K562 (cell line): ENCODE measurements at regions not wholly inside any gene's neighbourhood (a gene's known extent, or its start where the extent isn't known, plus 50 kb on each side); places are given as distances from the start of the nearest gene placed in this dataset.

Experiments
- ATAC-seq: fragments of 200-7000 bp; cut with Tn5 transposase; 3 replicates; pipeline ENCODE4 v1.9.1; 2020; ENCODE audit warnings: moderate library complexity
- BruUV-seq: library from RNA; stranded (reverse); fragments of 400-500 nt; replicated peaks from 2 replicates; lab custom pipeline; 2021; lab: Mats Ljungman, UMichigan
- CTCF ChIA-PET: fragments of 300-600 bp; formaldehyde crosslinking; extraction: SDS; loops from one replicate; lab custom pipeline; 2021; ENCODE audit warnings: low intra/inter-chr PET ratio; lab: Yijun Ruan, JAX
- POLR2A ChIA-PET: fragments of 300-600, 350-650 bp; sonication (Branson Sonifier 250); formaldehyde crosslinking; extraction: SDS; loops from one replicate; lab custom pipeline; 2021; ENCODE audit warnings: antibody characterized with exemption, inconsistent platforms; lab: Yijun Ruan, JAX
- DNase-seq, 4 experiments: peaks; one replicate each; pipeline versions ENCODE4 v3.0.0 to v3.0.0-alpha.2; 2011 to 2018; ENCODE audit warnings: low spot score in 3 of 4, mixed read lengths in 3 of 4; ENCODE audit errors: extremely low read depth in 1 of 4
- FAIRE-seq: peaks from 2 replicates; lab custom pipeline; 2011; peaks lifted over from hg19 to GRCh38; lab: Jason Lieb, UNC
- H2AFZ ChIP-seq: 2 replicates; pipeline ENCODE4 v1.6.0; 2011; ENCODE audit warnings: low read depth, low read length, control low read depth, inconsistent platforms
- H3K27ac ChIP-seq: fragments of 200-600 bp; 3 replicates; pipeline ENCODE4 v1.8.0; 2011; ENCODE audit warnings: low read depth, mild to moderate bottlenecking, control low read depth, inconsistent platforms, low read length, moderate library complexity, mixed read lengths; ENCODE audit errors: extremely low read depth
- H3K27me3 ChIP-seq, 2 experiments: fragments of 300-600 bp in 1 of 2; 2 replicates in 1 of 2; 3 replicates in 1 of 2; pipeline versions ENCODE4 v1.6.0 to v1.8.0; 2011; ENCODE audit warnings: inconsistent platforms in 2 of 2, low read length in 2 of 2, mild to moderate bottlenecking in 1 of 2, mixed read lengths in 1 of 2, moderate library complexity in 1 of 2; ENCODE audit not compliant: control insufficient read depth in 2 of 2, insufficient read depth in 2 of 2
- H3K36me3 ChIP-seq: fragments of 300-600 bp; 3 replicates; pipeline ENCODE4 v1.8.0; 2011; ENCODE audit warnings: mild to moderate bottlenecking, low read length, inconsistent platforms; ENCODE audit not compliant: control insufficient read depth, insufficient read depth
- H3K4me1 ChIP-seq, 2 experiments: fragments of 200-600 bp in 1 of 2; replicated peaks in 1 of 2; 2 replicates in 1 of 2; 3 replicates in 1 of 2; pipeline versions ENCODE4 v1.5.1 to v1.8.0; 2011; ENCODE audit warnings: inconsistent platforms in 2 of 2, low read length in 2 of 2, mild to moderate bottlenecking in 1 of 2, mixed read lengths in 1 of 2, moderate library complexity in 1 of 2; ENCODE audit not compliant: control insufficient read depth in 2 of 2, insufficient read depth in 2 of 2
- H3K4me2 ChIP-seq: 2 replicates; pipeline ENCODE4 v1.6.1; 2011; ENCODE audit warnings: low read length, control low read depth, inconsistent platforms, mixed read lengths; ENCODE audit not compliant: insufficient read depth
- H3K4me3 ChIP-seq: fragments of 200-600 bp; sonication (generic), shearing (Covaris generic); 2 replicates; pipeline ENCODE4 v1.5.1; 2016; ENCODE audit warnings: control low read depth, inconsistent platforms
- H3K79me2 ChIP-seq: fragments of 200-600 bp; 3 replicates; pipeline ENCODE4 v1.8.0; 2011; ENCODE audit warnings: low read length, inconsistent platforms; ENCODE audit not compliant: control insufficient read depth, insufficient read depth
- H3K9ac ChIP-seq, 2 experiments: 2 replicates each; pipeline versions ENCODE4 v1.6.0 to v1.6.1; 2011; ENCODE audit warnings: low read depth in 2 of 2, low read length in 2 of 2, control low read depth in 1 of 2, inconsistent platforms in 1 of 2, mild to moderate bottlenecking in 1 of 2, mixed read lengths in 1 of 2; ENCODE audit not compliant: insufficient read depth in 1 of 2
- H3K9me1 ChIP-seq: one replicate; pipeline ENCODE4 v1.6.0; 2011; ENCODE audit warnings: inconsistent platforms, mild to moderate bottlenecking, low read length, moderate library complexity; ENCODE audit not compliant: control insufficient read depth, insufficient read depth
- H3K9me3 ChIP-seq: replicated peaks from 2 replicates; pipeline ENCODE4 v1.5.1; 2011; ENCODE audit warnings: low read depth, low read length, inconsistent platforms; ENCODE audit not compliant: control insufficient read depth, insufficient read depth
- H4K20me1 ChIP-seq: replicated peaks from 2 replicates; pipeline ENCODE4 v1.6.1; 2011; ENCODE audit warnings: low read length, inconsistent platforms, mixed read lengths; ENCODE audit not compliant: control insufficient read depth, insufficient read depth
- CBFA2T2 ChIP-seq: fragments of 450-650 bp; conservative IDR thresholded peaks from 2 replicates; pipeline ENCODE4 v1.6.1; 2017; ENCODE audit warnings: mild to moderate bottlenecking
- ELF4 ChIP-seq: fragments of 450-650 bp; formaldehyde crosslinking; IDR thresholded peaks from 2 replicates; pipeline ENCODE4 v1.4.0; 2022; ENCODE audit warnings: missing genetic modification characterization
- HDGF ChIP-seq: fragments of 450-650 bp; IDR thresholded peaks from 2 replicates; pipeline ENCODE4 v1.6.1; 2016
- IFI16 ChIP-seq: fragments of 250-450 bp; sonication (Bioruptor Pico); IDR thresholded peaks from 2 replicates; pipeline ENCODE4 v2.1.2; 2022; ENCODE audit warnings: mild to moderate bottlenecking, inconsistent platforms
- MTA3 ChIP-seq: fragments of 450-650 bp; formaldehyde crosslinking; IDR thresholded peaks from 2 replicates; pipeline ENCODE4 v1.6.1; 2017; ENCODE audit warnings: mild to moderate bottlenecking, borderline replicate concordance
- PHF8 ChIP-seq: fragments of 200-600 bp; sonication (generic); IDR thresholded peaks from 2 replicates; pipeline ENCODE4 v1.6.1; 2012; ENCODE audit warnings: mixed run types, mild to moderate bottlenecking, inconsistent platforms, low read length, moderate library complexity, borderline replicate concordance
- TSC22D4 ChIP-seq: fragments of 450-650 bp; IDR thresholded peaks from 2 replicates; pipeline ENCODE4 v1.6.1; 2016; ENCODE audit warnings: missing genetic modification characterization, missing biosample characterization, control low read depth
- WGBS: fragments of 100-300 bp; shearing (Covaris generic); methylation state at CpG from one replicate; pipeline ENCODE4 v1.1.6; 2016; ENCODE audit warnings: low coverage, mixed read lengths; ENCODE audit not compliant: insufficient coverage; ENCODE audit errors: missing lambda C conversion rate; 5-methylcytosine and 5-hydroxymethylcytosine counted together
- in situ Hi-C: fragments of 300-500 bp; cut with MboI; formaldehyde crosslinking; loops from 4 replicates; pipeline ENCODE4 v1.15.0; 2018; ENCODE audit warnings: inconsistent platforms, mixed read lengths
- intact Hi-C: fragments of 100-400 bp; cut with micrococcal nuclease; formaldehyde crosslinking; loops from 2 replicates; pipeline ENCODE4 v1.14.2; 2022
- TF ChIP-seq, protein P1 (sequence below), 2 experiments: fragments of 450-650 bp in 1 of 2; sonication (generic) in 1 of 2; formaldehyde crosslinking in 1 of 2; IDR thresholded peaks in 1 of 2; conservative IDR thresholded peaks in 1 of 2; 2 replicates each; pipeline versions ENCODE4 v1.6.1 to v1.8.1; 2016 to 2023; ENCODE audit warnings: mild to moderate bottlenecking in 2 of 2, moderate library complexity in 2 of 2, inconsistent platforms in 1 of 2, missing genetic modification reagents in 1 of 2
- TF ChIP-seq, protein P2 (sequence below): fragments of 450-650 bp; IDR thresholded peaks from 2 replicates; pipeline ENCODE4 v1.6.1; 2016; ENCODE audit warnings: mild to moderate bottlenecking
- TF ChIP-seq, protein P3 (sequence below): fragments of 450-650 bp; IDR thresholded peaks from 2 replicates; pipeline ENCODE4 v1.6.1; 2016
- TF ChIP-seq, protein P4 (sequence below): fragments of 200-800 bp; sonication (Bioruptor generic); IDR thresholded peaks from 2 replicates; pipeline ENCODE4 v1.6.1; 2017; ENCODE audit warnings: missing genetic modification characterization, missing compliant biosample characterization

DNA sequence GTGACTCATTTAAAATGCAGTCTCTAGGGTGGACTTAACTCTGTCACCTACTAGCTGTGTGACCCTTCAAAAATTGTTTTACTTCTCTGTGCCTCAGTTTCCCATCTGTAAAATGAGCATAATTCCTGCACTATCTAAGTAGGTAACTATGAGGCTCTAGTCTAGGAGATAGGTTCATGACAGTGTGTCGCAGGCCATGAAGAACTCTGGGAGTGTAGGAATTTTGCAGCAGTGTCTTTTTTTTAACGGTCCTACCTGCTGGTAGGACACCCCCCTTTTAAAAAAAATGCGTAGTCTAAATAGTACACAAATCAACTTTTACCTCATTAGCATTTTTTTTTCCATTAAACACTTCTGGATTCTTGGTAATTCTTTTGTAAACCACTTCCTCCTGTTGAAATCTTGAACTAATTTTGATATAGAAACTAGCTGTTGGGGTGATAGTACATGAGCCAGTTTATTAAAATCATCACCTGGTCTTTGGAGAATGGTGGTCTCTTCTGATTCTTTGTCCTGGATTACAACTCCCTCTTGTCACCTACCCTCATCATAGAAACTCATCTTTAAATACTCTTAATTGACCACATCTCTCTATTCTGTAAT is 86.0 kb upstream of the SLC38A2 start (continued):
- TF ChIP-seq, protein P1, sequence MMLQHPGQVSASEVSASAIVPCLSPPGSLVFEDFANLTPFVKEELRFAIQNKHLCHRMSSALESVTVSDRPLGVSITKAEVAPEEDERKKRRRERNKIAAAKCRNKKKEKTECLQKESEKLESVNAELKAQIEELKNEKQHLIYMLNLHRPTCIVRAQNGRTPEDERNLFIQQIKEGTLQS (IDR thresholded peaks at IDR 0.05), result no peak
- TF ChIP-seq, protein P1 (CRISPR knock-in tag; conservative IDR thresholded peaks at IDR 0.05), result no peak

DNA sequence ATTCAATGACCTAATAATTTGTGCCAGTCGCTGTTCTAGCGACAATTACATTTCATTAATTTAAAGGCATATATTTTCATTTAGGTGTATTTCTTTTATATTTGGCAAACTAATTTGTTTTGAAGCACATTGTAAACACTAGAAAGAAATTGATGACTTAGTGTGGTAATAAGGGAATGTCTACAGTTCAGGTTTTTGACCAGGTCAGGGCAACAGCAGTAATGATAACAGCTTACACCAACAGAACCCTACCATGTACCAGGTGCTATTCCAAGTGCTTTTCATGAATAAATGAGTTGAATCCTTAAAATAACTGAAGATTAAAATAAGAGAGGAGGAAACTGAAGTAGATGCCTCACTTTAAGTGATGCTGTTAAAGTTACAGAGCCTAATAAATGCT is 85.4 kb upstream of the SLC38A2 start:
- DNase-seq (no peak), FAIRE-seq (no peak), ATAC-seq (no peak)
- intact Hi-C loops (no loop called here), in situ Hi-C loops (no loop called here)
- H3K36me3 ChIP-seq, result no peaks in the 10 kb centered on the region
- no peaks in the 10 kb centered on the region for H3K9me1 ChIP-seq
- no peaks in the 10 kb centered on the region for H3K9me3 ChIP-seq
- H3K27me3 ChIP-seq, result no peaks in the 10 kb centered on the region
- H3K4me1 ChIP-seq, result peaks cover 0 to 34% of the 10 kb centered on the region in 2 experiments
- POLR2A ChIA-PET, result interaction anchor here (0.6 to 1.5 kb wide), 2 partner anchors 26 to 119 kb away, joined by 3 to 4 read pairs; no protein-coding TSS in a partner anchor
- H3K4me2 ChIP-seq, result no peak overlapping the region
- no TSS peak for BruUV-seq
- H3K9ac ChIP-seq, result no peak overlapping the region
- H3K27ac ChIP-seq, result no peak overlapping the region
- 96% methylated on average over 2 of the region's 2 CpGs for WGBS
- no peak overlapping the region for H3K4me3 ChIP-seq
- no peak overlapping the region for H2AFZ ChIP-seq
- no peaks in the 10 kb centered on the region for H4K20me1 ChIP-seq
- H3K79me2 ChIP-seq, result no peaks in the 10 kb centered on the region
- CTCF ChIA-PET, result no interaction called here
- TF ChIP-seq, protein P2, sequence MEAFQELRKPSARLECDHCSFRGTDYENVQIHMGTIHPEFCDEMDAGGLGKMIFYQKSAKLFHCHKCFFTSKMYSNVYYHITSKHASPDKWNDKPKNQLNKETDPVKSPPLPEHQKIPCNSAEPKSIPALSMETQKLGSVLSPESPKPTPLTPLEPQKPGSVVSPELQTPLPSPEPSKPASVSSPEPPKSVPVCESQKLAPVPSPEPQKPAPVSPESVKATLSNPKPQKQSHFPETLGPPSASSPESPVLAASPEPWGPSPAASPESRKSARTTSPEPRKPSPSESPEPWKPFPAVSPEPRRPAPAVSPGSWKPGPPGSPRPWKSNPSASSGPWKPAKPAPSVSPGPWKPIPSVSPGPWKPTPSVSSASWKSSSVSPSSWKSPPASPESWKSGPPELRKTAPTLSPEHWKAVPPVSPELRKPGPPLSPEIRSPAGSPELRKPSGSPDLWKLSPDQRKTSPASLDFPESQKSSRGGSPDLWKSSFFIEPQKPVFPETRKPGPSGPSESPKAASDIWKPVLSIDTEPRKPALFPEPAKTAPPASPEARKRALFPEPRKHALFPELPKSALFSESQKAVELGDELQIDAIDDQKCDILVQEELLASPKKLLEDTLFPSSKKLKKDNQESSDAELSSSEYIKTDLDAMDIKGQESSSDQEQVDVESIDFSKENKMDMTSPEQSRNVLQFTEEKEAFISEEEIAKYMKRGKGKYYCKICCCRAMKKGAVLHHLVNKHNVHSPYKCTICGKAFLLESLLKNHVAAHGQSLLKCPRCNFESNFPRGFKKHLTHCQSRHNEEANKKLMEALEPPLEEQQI, result no peak
- TF ChIP-seq, protein P3, sequence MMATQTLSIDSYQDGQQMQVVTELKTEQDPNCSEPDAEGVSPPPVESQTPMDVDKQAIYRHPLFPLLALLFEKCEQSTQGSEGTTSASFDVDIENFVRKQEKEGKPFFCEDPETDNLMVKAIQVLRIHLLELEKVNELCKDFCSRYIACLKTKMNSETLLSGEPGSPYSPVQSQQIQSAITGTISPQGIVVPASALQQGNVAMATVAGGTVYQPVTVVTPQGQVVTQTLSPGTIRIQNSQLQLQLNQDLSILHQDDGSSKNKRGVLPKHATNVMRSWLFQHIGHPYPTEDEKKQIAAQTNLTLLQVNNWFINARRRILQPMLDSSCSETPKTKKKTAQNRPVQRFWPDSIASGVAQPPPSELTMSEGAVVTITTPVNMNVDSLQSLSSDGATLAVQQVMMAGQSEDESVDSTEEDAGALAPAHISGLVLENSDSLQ, result no peak
- TF ChIP-seq PHF8, result no peak
- TF ChIP-seq TSC22D4 (tag), result no peak
- no peak for TF ChIP-seq MTA3
- TF ChIP-seq HDGF, result no peak
- TF ChIP-seq CBFA2T2, result no peak
- TF ChIP-seq ELF4 (CRISPR knock-in tag), result no peak
- no peak for TF ChIP-seq IFI16 (CRISPR knock-in tag)
- TF ChIP-seq, protein P4, sequence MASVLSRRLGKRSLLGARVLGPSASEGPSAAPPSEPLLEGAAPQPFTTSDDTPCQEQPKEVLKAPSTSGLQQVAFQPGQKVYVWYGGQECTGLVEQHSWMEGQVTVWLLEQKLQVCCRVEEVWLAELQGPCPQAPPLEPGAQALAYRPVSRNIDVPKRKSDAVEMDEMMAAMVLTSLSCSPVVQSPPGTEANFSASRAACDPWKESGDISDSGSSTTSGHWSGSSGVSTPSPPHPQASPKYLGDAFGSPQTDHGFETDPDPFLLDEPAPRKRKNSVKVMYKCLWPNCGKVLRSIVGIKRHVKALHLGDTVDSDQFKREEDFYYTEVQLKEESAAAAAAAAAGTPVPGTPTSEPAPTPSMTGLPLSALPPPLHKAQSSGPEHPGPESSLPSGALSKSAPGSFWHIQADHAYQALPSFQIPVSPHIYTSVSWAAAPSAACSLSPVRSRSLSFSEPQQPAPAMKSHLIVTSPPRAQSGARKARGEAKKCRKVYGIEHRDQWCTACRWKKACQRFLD (CRISPR knock-in tag), result no peak
